ENCODE measurements at regions not wholly inside any gene's neighbourhood (a gene's known extent, or its start where the extent isn't known, plus 50 kb on each side); places are given as distances from the start of the nearest gene placed in this dataset.

GRCh38 chr10:78850644-78851435 lies 217.9 kb upstream of the ZMIZ1 start:
- DNase-seq, result no peak
- no peak for TF ChIP-seq CTCF (IDR thresholded peaks at IDR 0.05; ENCODE audit: low read depth, low read length)
- Histone ChIP-seq H3K36me3 (no peaks in the 10 kb centered on the region), H3K4me3 (ENCODE audit: low read depth, low read length) (no peak overlapping the region), H3K27me3 (no peaks in the 10 kb centered on the region), H3K9me3 (no peaks in the 10 kb centered on the region), H3K4me1 (peaks cover 5% of the 10 kb centered on the region)

- H3K36me3 ChIP-seq, result no peaks in the 10 kb centered on the region
- peaks cover 10% of the 10 kb centered on the region for H3K4me1 ChIP-seq
- no peak overlapping the region for H3K4me3 ChIP-seq (ENCODE audit: low read depth, low read length)
- DNase-seq, result no peak
- TF ChIP-seq CTCF (IDR thresholded peaks at IDR 0.05; ENCODE audit: low read depth, low read length), result no peak
- H3K27me3 ChIP-seq, result no peaks in the 10 kb centered on the region
- no peaks in the 10 kb centered on the region for H3K9me3 ChIP-seq
Observed at GRCh38 chr10:78851647-78852046, 217.1 kb upstream of the ZMIZ1 start.

- H3K36me3 ChIP-seq, result no peaks in the 10 kb centered on the region
- no peak overlapping the region for H3K4me3 ChIP-seq (ENCODE audit: low read depth, low read length)
- no peaks in the 10 kb centered on the region for H3K9me3 ChIP-seq
- TF ChIP-seq CTCF (IDR thresholded peaks at IDR 0.05; ENCODE audit: low read depth, low read length), result peak; percentile 22; the same call in 1 of the 2 replicates
- no peak for DNase-seq
- no peaks in the 10 kb centered on the region for H3K27me3 ChIP-seq
- peaks cover 5% of the 10 kb centered on the region; the same call in 1 of the 2 replicates for H3K4me1 ChIP-seq
Observed at GRCh38 chr10:78852466-78853240, 216.1 kb upstream of the ZMIZ1 start.

- no peak for TF ChIP-seq CTCF (IDR thresholded peaks at IDR 0.05; ENCODE audit: low read depth, low read length)
- no peak overlapping the region for H3K4me3 ChIP-seq (ENCODE audit: low read depth, low read length)
- no peaks in the 10 kb centered on the region for H3K36me3 ChIP-seq
- no peak for DNase-seq
- peaks cover 5% of the 10 kb centered on the region; the same call in 1 of the 2 replicates for H3K4me1 ChIP-seq
- no peaks in the 10 kb centered on the region for H3K27me3 ChIP-seq
- no peaks in the 10 kb centered on the region for H3K9me3 ChIP-seq
Observed at GRCh38 chr10:78853864-78854263, 214.9 kb upstream of the ZMIZ1 start.

GRCh38 chr10:78856421-78856820 lies 212.3 kb upstream of the ZMIZ1 start:
- Histone ChIP-seq H3K9me3 (no peaks in the 10 kb centered on the region), H3K4me1 (peaks cover 20% of the 10 kb centered on the region), H3K4me3 (ENCODE audit: low read depth, low read length) (no peak overlapping the region), H3K36me3 (no peaks in the 10 kb centered on the region), H3K27me3 (no peaks in the 10 kb centered on the region)
- no peak for TF ChIP-seq CTCF (IDR thresholded peaks at IDR 0.05; ENCODE audit: low read depth, low read length)
- no peak for DNase-seq

GRCh38 chr10:78857193-78857592 lies 211.6 kb upstream of the ZMIZ1 start:
- H3K36me3 ChIP-seq, result no peaks in the 10 kb centered on the region
- H3K27me3 ChIP-seq, result no peaks in the 10 kb centered on the region
- no peaks in the 10 kb centered on the region for H3K9me3 ChIP-seq
- no peak for TF ChIP-seq CTCF (IDR thresholded peaks at IDR 0.05; ENCODE audit: low read depth, low read length)
- DNase-seq, result no peak
- no peak overlapping the region for H3K4me3 ChIP-seq (ENCODE audit: low read depth, low read length)
- H3K4me1 ChIP-seq, result peaks cover 28% of the 10 kb centered on the region
